Ascending aorta (tissue), 2 donors: ENCODE measurements at regions not wholly inside any gene's neighbourhood (a gene's known extent, or its start where the extent isn't known, plus 50 kb on each side); places are given as distances from the start of the nearest gene placed in this dataset.
"Not testable (repeated sequence)": the region's sequence is repeated elsewhere in the genome, so short reads cannot be mapped to it uniquely, and the experiment has no call there.

Experiments
- DNase-seq, 2 donors: peaks; one replicate each; pipeline ENCODE4 v3.0.0-alpha.2; 2019; ENCODE audit warnings: low spot score in 2 of 2
- H3K27ac ChIP-seq, 2 donors: fragments of 200-600 bp; sonication (generic); one replicate each; pipeline ENCODE4 v1.5.1; 2016 to 2017; ENCODE audit warnings: mild to moderate bottlenecking in 1 of 2
- H3K27me3 ChIP-seq: fragments of 200-600 bp; sonication (generic); one replicate; pipeline ENCODE4 v1.5.1; 2017
- H3K36me3 ChIP-seq, 2 donors: fragments of 200-600 bp; sonication (generic); one replicate each; pipeline ENCODE4 v1.5.1; 2016
- H3K4me1 ChIP-seq, 2 donors: fragments of 200-600 bp; sonication (generic); one replicate each; pipeline ENCODE4 v1.5.1; 2016 to 2017; ENCODE audit warnings: mild to moderate bottlenecking in 1 of 2
- H3K4me3 ChIP-seq, 2 donors: fragments of 200-600 bp; sonication (generic); one replicate each; pipeline ENCODE4 v1.5.1; 2016 to 2017; ENCODE audit warnings: mild to moderate bottlenecking in 1 of 2
- H3K9me3 ChIP-seq, 2 donors: fragments of 200-600 bp; sonication (generic); one replicate each; pipeline ENCODE4 v1.5.1; 2016
- intact Hi-C: fragments of 100-400 bp; cut with DNase I; formaldehyde crosslinking; loops from one replicate; pipeline ENCODE4 v1.15.1; 2023
- TF ChIP-seq, protein P1 (sequence below), 3 experiments: fragments of 200-600 bp in 2 of 3; fragments of 450-650 bp in 1 of 3; sonication (generic) in 2 of 3; IDR thresholded peaks; one replicate each; pipeline ENCODE4 v1.5.1; 2016 to 2019; ENCODE audit warnings: antibody characterized with exemption in 3 of 3, mild to moderate bottlenecking in 1 of 3, moderate library complexity in 1 of 3

DNA sequence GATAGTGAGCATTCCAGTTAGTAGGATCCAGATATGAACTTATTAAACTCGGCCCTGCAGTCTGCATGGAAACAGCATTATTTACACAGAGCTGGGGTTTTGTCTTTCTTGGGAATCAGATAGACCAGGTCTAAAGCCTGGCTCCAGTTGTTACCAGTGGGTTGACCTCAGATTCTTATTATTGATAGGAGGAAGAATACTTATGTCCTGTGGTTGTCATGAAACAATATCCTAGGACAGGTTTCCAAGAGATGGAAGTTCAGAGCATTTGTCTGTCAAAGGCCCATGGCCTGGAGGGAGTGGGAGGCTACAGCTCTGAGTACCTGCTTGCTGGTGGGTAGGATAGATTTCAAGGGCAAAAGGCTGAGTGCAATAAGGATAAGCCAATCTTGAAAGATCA lies 129.2 kb downstream of the BOD1 start:
- Histone ChIP-seq H3K9me3 (no peaks in the 10 kb centered on the region), H3K27ac (no peak overlapping the region), H3K36me3 (no peaks in the 10 kb centered on the region), H3K4me1 (no peaks in the 10 kb centered on the region), H3K27me3 (no peaks in the 10 kb centered on the region), H3K4me3 (no peak overlapping the region)
- intact Hi-C loops = no loop called here
- DNase-seq = no peak
- TF ChIP-seq, protein P1, sequence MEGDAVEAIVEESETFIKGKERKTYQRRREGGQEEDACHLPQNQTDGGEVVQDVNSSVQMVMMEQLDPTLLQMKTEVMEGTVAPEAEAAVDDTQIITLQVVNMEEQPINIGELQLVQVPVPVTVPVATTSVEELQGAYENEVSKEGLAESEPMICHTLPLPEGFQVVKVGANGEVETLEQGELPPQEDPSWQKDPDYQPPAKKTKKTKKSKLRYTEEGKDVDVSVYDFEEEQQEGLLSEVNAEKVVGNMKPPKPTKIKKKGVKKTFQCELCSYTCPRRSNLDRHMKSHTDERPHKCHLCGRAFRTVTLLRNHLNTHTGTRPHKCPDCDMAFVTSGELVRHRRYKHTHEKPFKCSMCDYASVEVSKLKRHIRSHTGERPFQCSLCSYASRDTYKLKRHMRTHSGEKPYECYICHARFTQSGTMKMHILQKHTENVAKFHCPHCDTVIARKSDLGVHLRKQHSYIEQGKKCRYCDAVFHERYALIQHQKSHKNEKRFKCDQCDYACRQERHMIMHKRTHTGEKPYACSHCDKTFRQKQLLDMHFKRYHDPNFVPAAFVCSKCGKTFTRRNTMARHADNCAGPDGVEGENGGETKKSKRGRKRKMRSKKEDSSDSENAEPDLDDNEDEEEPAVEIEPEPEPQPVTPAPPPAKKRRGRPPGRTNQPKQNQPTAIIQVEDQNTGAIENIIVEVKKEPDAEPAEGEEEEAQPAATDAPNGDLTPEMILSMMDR (IDR thresholded peaks at IDR 0.05) = no peak

DNA sequence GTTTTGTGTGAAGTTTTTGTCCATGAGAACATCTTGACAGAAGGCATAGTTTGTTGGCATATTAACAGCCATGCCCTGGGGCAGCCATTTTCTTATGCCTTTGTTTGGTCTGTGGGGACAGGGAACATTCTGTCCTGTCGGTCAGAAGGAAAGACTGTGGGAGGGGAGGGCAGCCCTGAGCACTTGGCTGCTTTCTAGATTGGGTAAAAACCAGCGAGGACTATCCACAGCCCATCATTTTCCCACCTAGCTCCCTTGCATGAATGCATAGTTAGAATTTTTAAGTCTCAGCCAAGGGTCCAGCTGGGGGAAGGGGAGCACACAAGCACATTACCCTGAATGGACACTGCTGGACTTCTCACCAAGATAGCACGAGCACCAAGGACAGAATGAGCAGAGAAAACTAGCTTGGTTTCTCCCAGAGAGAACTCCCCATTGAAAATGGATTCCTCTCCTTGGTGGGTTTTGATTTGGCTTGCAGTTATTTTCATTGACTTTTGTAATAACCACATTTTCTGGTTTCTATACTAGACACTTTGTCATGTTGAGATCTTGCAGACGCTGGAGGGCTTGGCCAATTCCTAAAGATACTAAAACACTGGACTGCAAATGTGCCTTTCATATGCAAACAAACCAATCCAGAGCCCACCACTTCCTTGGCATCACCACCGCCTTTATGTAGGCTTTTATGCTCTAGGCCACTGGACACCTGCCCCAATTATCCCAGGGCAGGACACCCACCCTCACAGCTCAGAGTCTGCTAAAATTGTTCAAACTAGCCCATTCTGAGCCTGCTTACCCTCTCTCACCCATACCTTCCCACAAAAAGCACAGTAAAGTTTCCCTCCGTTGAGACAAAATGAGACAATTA lies 129.9 kb downstream of the BOD1 start:
- Histone ChIP-seq H3K4me3 (no peak overlapping the region), H3K27ac (no peak overlapping the region), H3K36me3 (no peaks in the 10 kb centered on the region), H3K4me1 (no peaks in the 10 kb centered on the region), H3K9me3 (no peaks in the 10 kb centered on the region), H3K27me3 (no peaks in the 10 kb centered on the region)
- no peak for DNase-seq
- intact Hi-C loops = no loop called here
- TF ChIP-seq, protein P1 (IDR thresholded peaks at IDR 0.05) = no peak

DNA sequence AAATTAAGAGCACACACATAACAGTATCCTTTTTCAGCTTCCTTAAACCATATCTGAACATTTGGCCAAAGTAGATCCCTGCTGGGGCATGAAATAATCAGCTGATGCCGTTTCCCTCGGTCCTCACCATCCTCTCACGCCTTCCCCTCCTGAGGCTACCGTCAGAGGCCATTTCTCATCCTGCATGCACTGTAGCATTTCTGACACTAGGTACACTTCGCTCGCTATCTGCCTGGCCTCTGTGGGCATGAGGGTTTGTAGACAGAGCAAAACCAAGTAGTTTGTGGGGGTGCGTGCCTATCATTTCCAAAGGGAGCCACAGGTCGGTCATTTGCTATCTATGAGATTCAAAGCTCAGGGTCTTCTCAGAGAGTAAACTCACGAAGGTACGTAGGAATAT lies 131.9 kb downstream of the BOD1 start:
- TF ChIP-seq, protein P1 (IDR thresholded peaks at IDR 0.05) = no peak
- Histone ChIP-seq H3K4me3 (no peak overlapping the region), H3K27me3 (no peaks in the 10 kb centered on the region), H3K9me3 (no peaks in the 10 kb centered on the region), H3K27ac (no peak overlapping the region), H3K36me3 (no peaks in the 10 kb centered on the region), H3K4me1 (no peaks in the 10 kb centered on the region)
- intact Hi-C loops = no loop called here
- DNase-seq = no peak

DNA sequence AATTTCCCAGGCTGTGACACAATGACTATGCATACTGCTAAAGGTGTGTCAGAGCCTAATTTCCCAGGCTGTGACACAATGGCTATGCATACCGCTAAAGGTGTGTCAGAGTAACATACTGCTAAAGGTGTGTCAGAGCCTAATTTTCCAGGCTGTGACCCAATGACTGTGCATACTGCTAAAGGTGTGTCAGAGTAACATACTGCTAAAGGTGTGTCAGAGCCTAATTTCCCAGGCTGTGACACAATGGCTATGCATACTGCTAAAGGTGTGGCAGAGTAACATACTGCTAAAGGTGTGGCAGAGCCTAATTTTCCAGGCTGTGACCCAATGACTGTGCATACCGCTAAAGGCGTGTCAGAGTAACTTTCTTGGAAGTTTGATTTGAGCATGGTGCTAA lies 132.9 kb downstream of the BOD1 start:
- H3K9me3 ChIP-seq, intact Hi-C loops, H3K4me3 ChIP-seq, DNase-seq, H3K27me3 ChIP-seq, H3K4me1 ChIP-seq, H3K36me3 ChIP-seq, H3K27ac ChIP-seq: not testable (repeated sequence)

DNA sequence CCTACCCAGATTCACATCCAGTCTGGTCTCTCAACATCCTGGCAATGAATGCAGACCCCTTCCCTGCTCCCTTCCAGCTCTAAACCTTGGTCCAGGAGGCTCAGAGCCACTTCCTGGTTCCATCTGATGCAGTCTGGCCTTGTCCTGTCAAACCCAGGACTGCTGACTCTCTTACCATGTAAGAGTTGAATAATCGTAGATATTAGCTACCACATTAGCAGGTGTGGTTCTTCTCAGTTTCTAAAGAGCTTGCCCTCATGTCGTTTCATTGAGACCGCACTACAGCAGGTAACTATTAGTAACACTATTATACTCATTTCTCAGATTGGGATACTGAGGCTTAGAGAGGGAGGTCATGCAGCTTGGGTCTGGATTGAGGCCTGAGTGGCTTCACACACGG lies 133.3 kb downstream of the BOD1 start:
- Histone ChIP-seq H3K9me3 (no peaks in the 10 kb centered on the region), H3K4me3 (no peak overlapping the region), H3K27me3 (no peaks in the 10 kb centered on the region), H3K4me1 (peaks cover 1 to 2% of the 10 kb centered on the region in 2 donors), H3K36me3 (no peaks in the 10 kb centered on the region), H3K27ac (no peak overlapping the region)
- TF ChIP-seq, protein P1 (IDR thresholded peaks at IDR 0.05) = no peak
- DNase-seq = no peak
- intact Hi-C loops = no loop called here

DNA sequence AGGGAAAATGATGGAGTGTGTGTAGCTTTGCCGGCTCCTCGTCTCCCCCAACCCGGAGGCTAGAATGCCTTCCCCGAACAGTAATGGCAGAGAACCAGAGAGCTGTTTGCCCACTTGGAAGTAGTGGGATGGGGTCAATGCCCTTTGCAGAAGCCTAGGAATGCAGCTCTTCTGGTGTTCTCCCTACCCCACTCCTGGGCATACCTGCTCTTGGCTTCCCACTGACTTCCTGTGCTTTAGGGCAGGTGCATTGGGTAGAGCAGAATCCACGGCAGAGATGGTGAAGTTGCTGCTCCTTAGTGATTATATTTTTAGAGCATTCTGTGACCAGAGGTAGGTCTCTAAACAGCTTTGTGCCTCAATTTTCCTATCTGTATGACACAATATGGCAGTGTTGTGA lies 134.6 kb downstream of the BOD1 start:
- Histone ChIP-seq H3K27me3 (no peaks in the 10 kb centered on the region), H3K27ac (no peak overlapping the region), H3K36me3 (no peaks in the 10 kb centered on the region), H3K4me3 (no peak overlapping the region), H3K4me1 (peaks cover 3 to 6% of the 10 kb centered on the region in 2 donors), H3K9me3 (no peaks in the 10 kb centered on the region)
- TF ChIP-seq, protein P1 (IDR thresholded peaks at IDR 0.05) = no peak
- intact Hi-C loops = no loop called here
- no peak for DNase-seq
